ENCODE measurements at regions not wholly inside any gene's neighbourhood (a gene's known extent, or its start where the extent isn't known, plus 50 kb on each side); places are given as distances from the start of the nearest gene placed in this dataset.

GRCh38 chr12:28883406-28883997 is 265.6 kb upstream of the FAR2 start:
- DNase-seq (ENCODE audit: low read depth) = no peak
- H3K4me3 ChIP-seq (ENCODE audit: low read depth, low read length) = no peak overlapping the region
- no peak for TF ChIP-seq CTCF (conservative IDR thresholded peaks at IDR 0.05; ENCODE audit: low read depth, low read length)

- no peak overlapping the region for H3K4me3 ChIP-seq (ENCODE audit: low read depth, low read length)
- DNase-seq (ENCODE audit: low read depth) = no peak
- TF ChIP-seq CTCF (conservative IDR thresholded peaks at IDR 0.05; ENCODE audit: low read depth, low read length) = no peak
Observed at GRCh38 chr12:28884904-28885679, 264.0 kb upstream of the FAR2 start.

GRCh38 chr12:28885928-28886327 is 263.1 kb upstream of the FAR2 start:
- no peak for DNase-seq (ENCODE audit: low read depth)
- no peak overlapping the region for H3K4me3 ChIP-seq (ENCODE audit: low read depth, low read length)
- TF ChIP-seq CTCF (conservative IDR thresholded peaks at IDR 0.05; ENCODE audit: low read depth, low read length) = no peak

GRCh38 chr12:28887461-28887990 is 261.6 kb upstream of the FAR2 start:
- H3K4me3 ChIP-seq (ENCODE audit: low read depth, low read length) = no peak overlapping the region
- TF ChIP-seq CTCF (conservative IDR thresholded peaks at IDR 0.05; ENCODE audit: low read depth, low read length) = no peak
- no peak for DNase-seq (ENCODE audit: low read depth)

GRCh38 chr12:28890664-28891063 is 258.4 kb upstream of the FAR2 start:
- no peak for DNase-seq (ENCODE audit: low read depth)
- H3K4me3 ChIP-seq (ENCODE audit: low read depth, low read length) = no peak overlapping the region
- no peak for TF ChIP-seq CTCF (conservative IDR thresholded peaks at IDR 0.05; ENCODE audit: low read depth, low read length)

- no peak for TF ChIP-seq CTCF (conservative IDR thresholded peaks at IDR 0.05; ENCODE audit: low read depth, low read length)
- H3K4me3 ChIP-seq (ENCODE audit: low read depth, low read length) = no peak overlapping the region
- DNase-seq (ENCODE audit: low read depth) = no peak
Observed at GRCh38 chr12:28891126-28891525, 258.0 kb upstream of the FAR2 start.

Measured in epithelial cell of proximal tubule (primary cell).